ENCODE measurements at regions not wholly inside any gene's neighbourhood (a gene's known extent, or its start where the extent isn't known, plus 50 kb on each side); places are given as distances from the start of the nearest gene placed in this dataset.

DNA sequence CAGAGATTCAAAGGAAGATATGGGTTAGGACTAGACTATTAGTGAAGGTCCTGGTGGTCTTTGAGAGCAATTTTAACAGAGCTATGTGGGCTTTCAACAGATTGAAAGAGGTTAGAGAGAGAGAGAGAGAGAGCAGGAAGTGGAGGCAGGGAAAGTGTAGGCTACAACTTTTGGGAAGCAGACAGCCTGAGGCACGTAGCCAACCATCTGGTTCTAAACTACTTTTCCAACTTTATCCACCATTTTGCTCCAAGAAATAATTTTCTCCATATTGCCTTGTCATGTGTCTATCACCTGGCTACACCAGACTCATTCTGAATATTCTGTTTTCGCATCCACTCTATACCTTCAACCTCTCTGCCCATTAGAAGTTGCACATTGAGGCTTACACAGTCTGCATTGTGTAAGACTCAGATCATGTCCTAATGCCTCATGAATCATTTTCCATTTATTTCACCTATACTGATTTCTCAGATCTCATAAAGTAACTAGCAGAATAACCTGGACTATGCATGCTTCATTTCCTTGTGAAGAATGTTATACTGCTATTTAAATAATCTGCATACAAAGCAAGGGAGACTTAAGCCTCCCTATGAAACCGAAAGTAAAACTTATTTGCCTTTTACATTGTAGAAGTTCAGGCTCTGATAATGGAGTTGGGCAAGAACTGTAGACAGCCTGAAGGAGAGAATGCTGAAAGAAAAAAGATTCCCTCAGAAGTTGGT lies 235.6 kb downstream of the ELAVL2 start:
- no peak for TF ChIP-seq KLF16 (tag by site-specific recombination; IDR thresholded peaks at IDR 0.05)
- TF ChIP-seq CTCF (tag by site-specific recombination; IDR thresholded peaks at IDR 0.05), result no peak
- no peak for TF ChIP-seq MYNN (tag by site-specific recombination; IDR thresholded peaks at IDR 0.05; ENCODE audit: borderline replicate concordance)
- no peak for TF ChIP-seq ATF2 (tag by site-specific recombination; IDR thresholded peaks at IDR 0.05; ENCODE audit: low read depth)
- TF ChIP-seq ZBTB49 (tag by site-specific recombination; IDR thresholded peaks at IDR 0.05; ENCODE audit: low read depth), result no peak
